Thymus (tissue), 11 donors: ENCODE measurements at regions not wholly inside any gene's neighbourhood (a gene's known extent, or its start where the extent isn't known, plus 50 kb on each side); places are given as distances from the start of the nearest gene placed in this dataset.

Experiments
- DNase-seq, 9 donors: peaks; one replicate each; pipeline ENCODE4 v3.0.0-alpha.2; 2013; ENCODE audit warnings: low spot score in 9 of 9, low read depth in 6 of 9, missing footprints in 1 of 9
- H3K27ac ChIP-seq, 2 donors: one replicate each; pipeline ENCODE4 v1.5.1; 2013; ENCODE audit warnings: control low read depth in 1 of 2, low read depth in 1 of 2, low read length in 1 of 2, mild to moderate bottlenecking in 1 of 2, moderate library complexity in 1 of 2
- H3K27me3 ChIP-seq, 2 donors: one replicate each; pipeline ENCODE4 v1.5.1; 2013; ENCODE audit warnings: low read length in 1 of 2; ENCODE audit not compliant: control insufficient read depth in 2 of 2, insufficient read depth in 1 of 2
- H3K36me3 ChIP-seq, 2 donors: one replicate each; pipeline ENCODE4 v1.5.1; 2013; ENCODE audit warnings: low read length in 1 of 2, mild to moderate bottlenecking in 1 of 2, moderate library complexity in 1 of 2; ENCODE audit not compliant: control insufficient read depth in 2 of 2, insufficient read depth in 2 of 2
- H3K4me1 ChIP-seq, 2 donors: one replicate each; pipeline ENCODE4 v1.5.1; 2013; ENCODE audit warnings: low read length in 2 of 2; ENCODE audit not compliant: control insufficient read depth in 2 of 2, insufficient read depth in 2 of 2
- H3K4me3 ChIP-seq, 2 donors: one replicate each; pipeline ENCODE4 v1.5.1; 2013; ENCODE audit warnings: low read length in 2 of 2, control low read depth in 1 of 2, mild to moderate bottlenecking in 1 of 2
- H3K9me3 ChIP-seq, 2 donors: one replicate each; pipeline ENCODE4 v1.5.1; 2013; ENCODE audit warnings: low read length in 1 of 2, mild to moderate bottlenecking in 1 of 2; ENCODE audit not compliant: control insufficient read depth in 2 of 2, insufficient read depth in 1 of 2
- WGBS: extraction: QIAGEN DNeasy Blood & Tissue Kit; methylation state at CpG from one replicate; pipeline ENCODE4 v1.1.7; 2013; 5-methylcytosine and 5-hydroxymethylcytosine counted together
- donor health status: healthy.

GRCh38 chr6:21306546-21306945, 287.0 kb upstream of the SOX4 start:
- Histone ChIP-seq H3K36me3 (no peaks in the 10 kb centered on the region), H3K27me3 (no peaks in the 10 kb centered on the region)

DNA sequence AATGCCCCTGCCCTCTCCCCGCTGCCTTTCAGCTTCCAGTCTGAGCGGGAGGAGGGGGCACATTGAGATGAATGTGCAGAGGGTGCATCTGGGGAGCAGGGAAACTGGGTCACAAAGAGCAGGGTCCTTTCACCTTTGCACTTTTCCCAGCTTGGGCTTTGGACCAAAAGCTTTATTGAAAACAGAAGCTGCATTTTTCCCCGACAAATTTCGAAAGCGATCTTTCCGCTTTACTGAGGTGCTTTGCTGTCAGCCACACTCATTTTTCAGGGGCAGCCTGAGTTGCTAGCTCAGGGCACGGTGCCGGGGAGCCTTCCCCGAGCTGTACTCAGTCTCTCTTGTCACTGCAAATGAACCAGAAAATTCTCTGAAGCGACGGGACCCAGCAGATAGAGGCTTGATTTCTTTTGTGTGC, 283.7 kb upstream of the SOX4 start:
- H3K4me3 ChIP-seq = no peak overlapping the region
- no peaks in the 10 kb centered on the region for H3K27me3 ChIP-seq
- no peak overlapping the region for H3K27ac ChIP-seq
- DNase-seq = no peak
- no peaks in the 10 kb centered on the region for H3K36me3 ChIP-seq
- H3K4me1 ChIP-seq = no peaks in the 10 kb centered on the region
- no peaks in the 10 kb centered on the region for H3K9me3 ChIP-seq
- WGBS = 91% methylated on average over 11 of the region's 11 CpGs

More at GRCh38 chr6:21306546-21306945, 287.0 kb upstream of the SOX4 start:
- H3K9me3 ChIP-seq = no peaks in the 10 kb centered on the region
- no peak for DNase-seq
- no peaks in the 10 kb centered on the region for H3K4me1 ChIP-seq
- WGBS = 97% methylated on average over 4 of the region's 4 CpGs
- no peak overlapping the region for H3K27ac ChIP-seq
- H3K4me3 ChIP-seq = no peak overlapping the region

DNA sequence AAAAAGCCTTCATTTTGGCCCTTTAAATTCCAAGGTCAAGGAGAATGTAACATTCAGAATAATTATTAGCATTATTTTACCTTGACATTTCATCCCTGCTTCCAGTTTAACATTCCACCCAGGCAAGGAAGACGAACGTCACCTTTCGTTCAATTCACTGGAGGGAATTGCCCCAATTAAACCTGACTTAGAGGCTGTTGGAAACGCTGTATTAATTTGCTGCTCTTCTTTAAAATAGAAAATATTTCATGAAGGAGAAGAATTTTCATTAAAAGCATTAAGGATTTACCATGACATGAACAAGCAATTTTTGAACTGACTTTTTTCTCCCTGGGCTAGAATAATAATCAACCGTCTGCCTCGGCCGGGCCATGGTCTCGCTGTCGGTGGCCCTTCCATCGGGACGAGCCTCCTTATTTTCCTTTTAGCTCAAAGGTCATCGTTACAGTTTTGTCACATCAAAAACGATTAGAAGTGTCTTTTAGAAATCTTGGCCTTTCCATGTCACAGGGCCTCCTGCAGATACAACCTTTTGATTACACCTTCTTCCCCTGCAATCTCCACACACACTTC, 282.9 kb upstream of the SOX4 start:
- no peak for DNase-seq
- Histone ChIP-seq H3K4me3 (no peak overlapping the region), H3K4me1 (no peaks in the 10 kb centered on the region), H3K27ac (no peak overlapping the region), H3K36me3 (no peaks in the 10 kb centered on the region), H3K27me3 (no peaks in the 10 kb centered on the region), H3K9me3 (no peaks in the 10 kb centered on the region)
- WGBS = 94% methylated on average over 13 of the region's 13 CpGs

- Histone ChIP-seq H3K4me1 (no peaks in the 10 kb centered on the region), H3K27ac (no peak overlapping the region), H3K9me3 (no peaks in the 10 kb centered on the region), H3K36me3 (no peaks in the 10 kb centered on the region), H3K4me3 (no peak overlapping the region), H3K27me3 (no peaks in the 10 kb centered on the region)
- 95% methylated on average over 4 of the region's 4 CpGs for WGBS
- no peak for DNase-seq
Measured at GRCh38 chr6:21312118-21312517, 281.4 kb upstream of the SOX4 start.

- 91% methylated on average over 12 of the region's 12 CpGs for WGBS
- Histone ChIP-seq H3K27ac (no peak overlapping the region), H3K36me3 (no peaks in the 10 kb centered on the region), H3K27me3 (no peaks in the 10 kb centered on the region), H3K4me1 (no peaks in the 10 kb centered on the region), H3K4me3 (no peak overlapping the region), H3K9me3 (no peaks in the 10 kb centered on the region)
- no peak for DNase-seq
Measured at GRCh38 chr6:21317642-21318041, 275.9 kb upstream of the SOX4 start.

DNA sequence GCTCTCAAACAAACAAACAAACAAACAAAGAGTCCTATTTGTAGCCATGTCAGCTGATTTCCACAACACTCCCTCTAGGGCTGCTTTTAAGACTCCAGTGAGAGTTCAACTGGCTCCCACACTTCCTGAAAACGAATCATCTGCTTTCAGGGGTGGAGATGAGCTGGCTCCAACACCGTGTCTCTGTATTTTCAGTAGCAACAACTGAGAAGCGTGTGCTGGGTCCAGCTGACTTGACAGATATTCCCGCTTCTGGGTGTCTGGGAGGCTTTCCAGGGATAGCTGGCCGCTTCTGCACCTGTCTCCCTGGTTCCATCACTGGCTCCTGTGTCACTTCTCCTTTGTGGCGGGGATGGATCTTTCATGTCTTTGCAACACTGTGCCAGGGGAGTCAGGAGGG, 272.5 kb upstream of the SOX4 start:
- no peak for DNase-seq
- no peaks in the 10 kb centered on the region for H3K9me3 ChIP-seq
- 86% methylated on average over 6 of the region's 6 CpGs for WGBS
- no peak overlapping the region for H3K27ac ChIP-seq
- H3K4me3 ChIP-seq = no peak overlapping the region
- no peaks in the 10 kb centered on the region for H3K4me1 ChIP-seq
- no peaks in the 10 kb centered on the region for H3K36me3 ChIP-seq
- no peaks in the 10 kb centered on the region for H3K27me3 ChIP-seq

DNA sequence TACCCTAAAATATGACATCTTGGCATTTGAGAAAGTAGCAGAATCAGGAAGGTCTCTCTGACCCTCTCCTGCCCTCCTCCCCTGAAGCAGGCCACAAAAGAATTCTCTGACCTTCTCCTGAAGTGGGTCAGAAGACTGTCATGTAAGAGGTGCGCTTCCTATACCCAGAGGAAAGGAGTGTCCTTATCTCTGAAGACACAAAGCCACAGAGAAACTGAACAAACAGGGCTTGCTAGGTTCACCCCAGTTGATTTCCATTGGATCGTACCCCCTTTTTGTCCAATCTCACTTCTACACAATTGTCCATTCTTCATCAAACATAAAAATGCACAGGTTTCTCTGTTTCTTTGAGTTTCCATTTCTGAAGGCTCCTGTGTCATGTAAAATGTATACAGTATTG, 272.0 kb upstream of the SOX4 start:
- WGBS = 97% methylated on average over 2 of the region's 2 CpGs
- H3K4me1 ChIP-seq = no peaks in the 10 kb centered on the region
- H3K4me3 ChIP-seq = no peak overlapping the region
- DNase-seq = no peak
- H3K36me3 ChIP-seq = no peaks in the 10 kb centered on the region
- no peak overlapping the region for H3K27ac ChIP-seq
- no peaks in the 10 kb centered on the region for H3K9me3 ChIP-seq
- no peaks in the 10 kb centered on the region for H3K27me3 ChIP-seq

DNA sequence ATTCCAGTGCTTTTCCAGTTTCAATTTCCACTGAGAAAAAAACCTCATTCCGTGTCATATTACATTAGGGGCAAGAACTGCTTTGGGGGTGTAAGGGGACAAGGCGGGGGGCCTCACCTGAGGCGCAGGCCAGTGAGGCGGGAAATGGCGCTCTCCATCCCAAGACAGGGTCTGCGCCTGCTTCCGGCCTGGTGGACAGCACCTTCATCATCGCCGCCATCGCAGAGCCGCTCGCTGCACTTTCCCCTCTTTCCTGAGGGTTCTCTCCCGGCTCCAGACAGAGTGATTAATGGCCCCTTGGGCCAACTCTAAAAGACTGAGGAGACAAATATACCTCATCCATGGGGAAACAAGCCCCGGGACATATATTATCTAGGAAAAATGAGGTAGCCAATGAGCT, 270.0 kb upstream of the SOX4 start:
- WGBS = 96% methylated on average over 14 of the region's 14 CpGs
- H3K27me3 ChIP-seq = no peaks in the 10 kb centered on the region
- no peaks in the 10 kb centered on the region for H3K9me3 ChIP-seq
- no peaks in the 10 kb centered on the region for H3K36me3 ChIP-seq
- H3K4me3 ChIP-seq = no peak overlapping the region
- DNase-seq = no peak
- no peak overlapping the region for H3K27ac ChIP-seq
- H3K4me1 ChIP-seq = no peaks in the 10 kb centered on the region

GRCh38 chr6:21325201-21325856, 268.2 kb upstream of the SOX4 start:
- no peak overlapping the region for H3K27ac ChIP-seq
- no peaks in the 10 kb centered on the region for H3K27me3 ChIP-seq
- H3K4me3 ChIP-seq = no peak overlapping the region
- no peaks in the 10 kb centered on the region for H3K36me3 ChIP-seq
- no peaks in the 10 kb centered on the region for H3K4me1 ChIP-seq
- DNase-seq = no peak
- no peaks in the 10 kb centered on the region for H3K9me3 ChIP-seq
- 96% methylated on average over 6 of the region's 6 CpGs for WGBS
